GM18502 (cell line): ENCODE measurements at regions not wholly inside any gene's neighbourhood (a gene's known extent, or its start where the extent isn't known, plus 50 kb on each side); places are given as distances from the start of the nearest gene placed in this dataset.
"Not testable (repeated sequence)": the region's sequence is repeated elsewhere in the genome, so short reads cannot be mapped to it uniquely, and the experiment has no call there.

ENCODE experiments used
- ATAC-seq: cut with Tn5 transposase; IDR thresholded peaks from one replicate; pipeline ENCODE4 v1.9.1; 2021; ENCODE audit warnings: mild to moderate bottlenecking; ENCODE audit not compliant: unreplicated experiment, poor library complexity

DNA sequence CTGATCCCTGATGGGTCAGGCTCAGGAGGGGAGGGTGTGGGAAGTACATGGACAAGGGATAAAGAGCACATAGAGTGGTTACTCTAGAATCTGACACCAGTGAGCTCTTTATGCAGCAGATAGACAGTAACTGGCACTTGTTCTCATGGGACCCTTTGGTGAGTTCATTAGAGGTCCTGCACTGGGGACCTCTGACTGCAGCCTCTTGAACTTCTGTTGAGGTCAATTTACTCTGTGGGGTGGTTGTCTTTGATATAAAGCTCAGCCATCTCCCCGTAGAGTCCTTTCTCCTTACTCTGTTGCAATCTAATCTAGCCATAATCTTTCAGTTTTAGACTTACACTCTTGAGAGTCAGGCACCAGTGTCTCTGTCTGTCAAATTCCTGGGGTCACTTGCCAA, 222.4 kb downstream of the GPAT3 start:
- no peak for ATAC-seq

DNA sequence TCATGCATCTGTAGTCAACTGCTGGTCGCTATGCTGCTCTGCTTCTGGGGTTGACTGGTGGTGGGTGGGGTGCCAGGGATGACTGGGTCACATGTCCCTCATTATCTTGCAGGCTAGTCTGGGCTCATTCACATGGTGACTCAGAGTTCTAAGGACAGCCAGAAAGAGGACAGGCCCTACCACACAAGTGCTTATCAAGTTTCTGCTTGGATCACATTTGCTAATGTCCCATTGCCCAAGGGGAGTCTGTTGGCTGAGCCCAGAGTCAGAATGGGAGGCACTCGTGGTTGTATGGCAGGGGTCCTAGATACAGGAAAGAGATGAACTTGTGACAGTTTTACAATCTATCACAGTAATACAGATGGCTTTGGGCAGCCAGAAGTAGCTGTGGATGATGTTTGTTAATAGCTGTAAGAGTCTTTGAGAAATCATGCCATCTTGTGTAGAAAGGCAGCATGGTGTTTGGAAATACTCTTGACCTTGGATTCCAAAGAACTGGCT, 221.3 kb downstream of the GPAT3 start:
- no peak for ATAC-seq

DNA sequence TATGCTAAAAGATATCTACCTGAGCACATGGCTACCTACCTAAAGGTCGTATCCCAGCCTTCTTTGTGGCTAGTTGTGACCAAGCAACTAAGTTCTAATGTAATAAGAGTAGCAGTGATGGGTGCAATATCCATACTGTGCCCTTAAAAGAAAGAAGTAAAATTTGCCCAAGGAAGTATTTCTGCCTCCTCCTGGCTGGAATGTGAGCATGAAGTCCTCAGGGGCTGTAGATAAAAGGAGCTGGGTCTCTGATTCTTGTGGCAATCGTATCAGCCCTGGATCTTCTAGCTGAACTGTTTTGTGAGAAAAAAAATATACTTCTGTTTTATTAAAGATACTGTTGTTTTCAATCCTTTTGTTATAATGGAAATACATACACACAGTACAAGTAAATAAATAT, 217.4 kb downstream of the GPAT3 start:
- no peak for ATAC-seq

DNA sequence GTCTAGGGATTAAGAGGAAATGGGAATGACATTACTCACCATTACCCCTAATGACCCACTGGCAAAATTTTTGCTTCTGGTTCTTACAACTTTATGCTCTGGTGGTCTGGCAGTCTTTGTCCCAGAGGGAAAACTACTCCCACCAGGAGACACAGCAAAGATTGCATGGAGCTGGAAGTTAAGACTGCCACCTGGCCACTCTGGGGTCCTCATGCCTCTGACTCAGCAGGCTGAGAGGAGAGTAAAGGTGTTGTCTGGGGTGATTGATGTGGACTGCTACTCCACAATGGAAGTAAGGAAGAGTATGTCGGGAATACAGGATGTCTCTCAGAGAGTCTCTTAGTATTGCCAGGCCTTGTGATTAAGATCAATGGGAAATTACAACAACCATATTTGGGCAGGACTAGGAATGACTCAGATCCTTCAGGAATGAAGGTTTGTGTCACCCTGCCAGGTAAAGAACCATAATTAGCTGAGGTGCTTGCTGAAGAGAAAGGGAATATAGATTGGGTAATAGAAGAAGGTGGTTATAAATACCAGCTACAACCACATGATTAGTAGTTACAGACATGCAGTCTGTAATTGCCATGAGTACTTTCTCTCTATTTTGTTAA, 215.5 kb downstream of the GPAT3 start:
- no peak for ATAC-seq

DNA sequence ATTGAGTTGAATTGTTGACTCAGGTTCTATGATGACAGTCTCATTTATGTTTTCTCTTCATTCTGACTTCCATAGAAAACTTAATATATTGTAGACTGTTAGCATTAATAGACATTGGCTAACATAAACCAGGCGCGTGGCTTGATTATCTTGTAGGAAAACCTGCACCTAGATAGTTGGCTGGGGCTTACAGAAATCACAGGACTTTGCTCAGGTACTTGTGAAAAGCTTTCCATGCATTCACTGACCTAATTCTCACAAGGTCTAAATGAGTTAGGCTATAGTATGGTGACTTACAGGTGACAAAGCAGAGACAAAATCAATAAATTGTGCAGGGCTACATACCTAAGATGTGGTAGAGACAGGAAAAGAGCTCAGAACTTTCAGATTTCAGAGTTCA, 212.8 kb downstream of the GPAT3 start:
- ATAC-seq: no peak

DNA sequence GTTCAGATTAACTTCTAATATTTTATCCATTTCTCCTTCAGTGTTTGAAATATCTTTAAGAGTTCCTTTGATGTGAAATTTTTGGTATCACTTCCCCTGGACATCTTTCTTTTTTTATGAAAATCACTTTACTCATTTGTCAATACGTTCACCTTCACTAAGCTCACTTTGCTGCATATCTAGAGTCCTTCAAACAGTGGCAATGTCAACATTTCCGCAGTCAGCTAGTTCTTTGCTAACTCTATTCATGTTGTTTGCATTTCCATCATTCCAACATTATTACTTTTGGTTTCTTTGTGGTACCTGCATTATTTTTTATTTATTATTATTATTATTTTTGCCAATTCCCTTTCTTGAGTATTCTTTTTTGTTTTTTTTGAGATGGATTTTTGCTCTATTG, 203.0 kb downstream of the GPAT3 start:
- no peak for ATAC-seq

DNA sequence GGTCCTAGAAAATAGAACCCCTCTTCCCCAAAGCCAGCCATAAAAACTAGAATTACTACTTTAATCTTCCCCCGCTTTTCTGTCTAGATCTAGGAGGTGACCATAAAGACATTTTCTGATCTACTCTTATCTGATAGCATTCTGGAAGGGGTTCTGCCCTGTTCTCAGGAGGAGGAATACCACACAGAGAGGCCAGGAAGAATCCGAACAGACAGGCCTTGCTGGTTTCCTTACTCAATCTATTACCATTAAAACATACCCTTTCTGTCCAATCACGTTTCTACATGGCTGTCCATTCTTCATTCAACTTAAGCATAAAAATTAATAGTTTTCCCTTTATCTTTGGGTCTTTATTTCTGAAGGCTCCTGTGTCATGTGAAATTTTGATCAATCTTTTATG, 198.7 kb downstream of the GPAT3 start:
- no peak for ATAC-seq

DNA sequence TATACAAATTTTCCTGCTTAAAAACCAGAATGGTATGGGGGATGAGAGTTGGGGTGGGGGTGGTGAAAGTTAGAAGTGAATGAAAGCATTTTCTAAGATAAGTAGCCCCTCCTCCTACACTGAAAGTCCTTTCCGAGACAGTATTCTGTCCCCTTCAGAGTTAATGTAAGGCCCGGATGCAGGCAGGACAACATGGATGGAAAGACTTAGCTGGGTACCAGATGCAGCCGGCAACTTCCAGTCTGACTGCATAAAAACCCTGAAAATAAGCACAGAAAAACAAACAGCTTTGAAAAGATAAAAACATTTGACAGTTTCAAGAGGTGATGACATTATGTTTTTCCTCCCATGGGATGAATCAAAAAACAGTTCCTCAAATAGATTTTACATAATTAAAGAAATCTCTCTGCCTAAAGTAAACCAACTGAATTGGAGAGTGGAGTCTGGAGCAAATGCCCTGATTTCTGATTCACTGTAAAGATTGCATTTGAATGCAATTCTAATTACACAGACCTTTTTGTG, 196.3 kb downstream of the GPAT3 start:
- ATAC-seq: no peak

DNA sequence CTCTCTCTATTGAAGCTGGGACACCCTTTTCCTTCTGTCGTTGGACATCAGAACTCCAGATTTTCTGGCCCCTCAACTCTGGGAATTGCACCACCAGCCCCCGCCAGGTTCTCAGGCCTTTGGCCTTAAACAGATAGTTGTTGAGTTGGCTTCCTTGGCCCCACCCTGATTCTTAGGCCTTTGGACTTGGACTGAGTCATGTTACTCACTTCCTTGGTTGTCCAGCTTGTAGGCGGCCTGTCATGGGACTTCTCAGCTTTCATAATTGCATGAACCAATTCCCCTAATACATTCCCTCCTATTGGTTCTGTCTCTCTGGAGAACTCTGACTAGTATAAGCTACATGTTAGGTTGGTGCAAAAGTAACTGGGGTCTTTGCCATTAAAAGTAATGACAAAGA, 195.7 kb downstream of the GPAT3 start:
- no peak for ATAC-seq

DNA sequence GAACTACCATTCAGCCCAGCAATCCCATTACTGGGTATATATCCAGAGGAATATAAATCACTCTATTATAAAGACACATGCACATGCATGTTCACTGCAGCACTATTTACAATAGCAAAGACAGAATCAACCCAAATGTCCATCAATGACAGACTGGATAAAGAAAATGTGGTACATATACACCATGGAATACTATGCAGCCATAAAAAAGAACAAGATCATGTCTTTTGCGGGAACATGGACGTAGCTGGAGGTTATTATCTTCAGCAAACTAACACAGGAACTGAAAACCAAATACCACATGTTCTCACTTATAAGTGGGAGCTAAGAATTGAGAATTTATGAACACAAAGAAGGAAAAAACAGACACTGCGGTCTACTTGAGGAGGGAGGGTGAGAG, 195.1 kb downstream of the GPAT3 start:
- ATAC-seq: not testable (repeated sequence)

DNA sequence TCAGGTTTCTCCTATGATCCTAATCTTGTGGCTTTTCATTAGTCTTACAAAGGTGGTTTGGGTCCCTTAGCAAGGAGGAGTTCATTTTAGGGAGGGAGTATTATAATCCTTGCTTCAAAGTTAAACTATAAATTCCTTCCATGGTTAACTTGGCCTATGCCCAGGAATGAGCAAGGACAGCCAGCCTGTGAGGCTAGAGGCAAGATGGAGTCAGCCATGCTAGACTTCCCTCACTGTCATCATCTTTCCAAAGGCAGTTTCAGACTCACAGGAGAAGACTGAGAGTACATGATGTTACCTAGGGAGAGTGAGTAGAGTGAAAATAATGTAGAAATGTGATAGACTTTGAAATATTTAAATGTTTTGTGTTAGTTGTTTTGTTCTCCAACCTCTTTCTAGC, 192.3 kb downstream of the GPAT3 start:
- ATAC-seq: no peak

DNA sequence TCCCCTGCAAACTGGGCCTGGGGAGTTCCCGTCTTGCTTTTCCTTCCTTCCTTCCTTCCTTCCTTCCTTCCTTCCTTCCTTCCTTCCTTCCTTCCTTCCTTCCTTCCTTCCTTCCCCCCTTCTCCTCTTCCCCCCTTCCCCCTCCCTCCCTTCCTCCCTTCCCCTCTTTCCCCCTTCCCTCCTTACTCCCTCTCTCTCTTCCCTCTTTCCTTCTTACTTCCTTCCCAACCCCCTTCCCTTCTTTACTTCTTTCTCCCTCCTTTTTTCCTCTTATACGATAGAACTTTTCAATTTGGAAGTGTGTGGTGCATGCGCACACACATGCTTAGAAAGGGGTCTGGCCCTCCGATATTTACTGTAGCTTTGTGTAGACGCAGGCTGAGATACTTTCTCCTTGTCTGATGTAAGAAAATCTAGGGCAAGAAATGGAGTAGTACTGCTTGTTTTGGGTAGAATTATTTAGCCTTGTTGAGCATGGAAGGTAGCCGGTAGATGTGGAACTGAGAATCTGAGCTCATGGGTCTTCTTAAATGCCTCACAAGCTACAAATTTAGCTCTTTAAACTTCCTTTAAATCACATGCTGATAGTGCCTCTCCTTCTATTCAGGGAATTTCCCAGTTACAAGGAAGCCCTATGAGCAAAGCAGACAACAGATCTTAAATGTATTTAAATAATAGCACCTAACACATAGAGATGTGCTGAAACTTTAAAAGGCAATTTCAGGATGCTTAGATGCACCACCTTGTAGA, 189.6 kb downstream of the GPAT3 start:
- ATAC-seq: no peak

DNA sequence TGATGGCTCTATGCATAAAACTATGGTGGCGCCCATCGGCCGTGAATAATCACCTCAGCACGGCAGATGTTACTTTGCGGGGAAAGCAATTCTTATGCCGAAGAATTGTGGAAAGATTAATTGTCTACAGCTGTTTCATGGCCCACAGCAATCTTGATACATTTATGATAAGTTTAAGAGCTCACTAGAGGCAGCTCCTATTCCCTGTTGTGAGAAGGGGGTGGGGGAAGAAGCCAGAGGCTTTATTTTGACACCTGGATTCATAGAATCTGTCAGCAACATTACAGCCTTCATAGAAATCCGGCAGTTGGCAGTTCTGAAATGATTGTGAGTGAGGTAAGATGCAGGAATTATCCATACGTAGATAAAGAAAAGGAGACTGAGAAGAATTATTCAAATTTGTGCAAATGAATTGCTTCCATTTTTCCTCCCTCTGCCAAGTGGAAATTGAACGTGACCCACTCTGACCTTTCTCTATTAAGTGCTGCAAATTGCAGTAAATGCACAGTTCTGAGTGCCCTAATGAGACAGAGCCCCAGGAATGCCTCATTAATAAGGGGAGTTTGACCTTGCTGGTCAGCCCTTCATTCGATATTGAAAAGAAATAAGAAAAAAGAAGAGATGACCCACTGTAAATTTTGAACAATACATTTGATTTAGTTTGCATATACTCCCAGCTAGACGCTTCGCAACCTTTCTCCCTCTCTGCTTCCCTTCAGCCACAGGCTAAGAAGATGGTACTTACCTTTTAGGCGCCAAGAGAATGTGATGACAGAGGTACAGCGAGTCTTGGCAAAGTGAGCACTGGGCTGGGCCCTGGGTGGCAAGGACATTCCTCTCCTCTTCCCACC, 188.8 kb downstream of the GPAT3 start:
- ATAC-seq: no peak

DNA sequence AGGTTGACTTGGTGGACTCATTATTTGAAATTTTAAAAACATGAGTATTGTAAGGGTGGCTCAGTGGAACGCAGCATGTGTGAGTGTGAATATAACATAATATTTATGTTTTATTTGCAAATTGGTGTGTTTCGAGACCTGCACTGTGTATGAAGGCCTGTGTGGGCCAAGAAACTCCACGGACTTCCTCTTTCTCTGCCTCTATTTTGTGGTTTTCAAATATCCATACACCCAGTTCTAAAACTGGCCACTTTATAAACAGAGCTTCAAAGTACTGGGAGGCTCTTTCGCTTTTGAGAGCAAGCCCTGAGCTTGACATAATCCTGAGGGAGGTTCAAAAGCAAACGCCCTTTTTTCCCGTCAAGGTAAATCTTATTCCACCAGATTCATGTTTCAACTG, 187.7 kb downstream of the GPAT3 start:
- no peak for ATAC-seq

DNA sequence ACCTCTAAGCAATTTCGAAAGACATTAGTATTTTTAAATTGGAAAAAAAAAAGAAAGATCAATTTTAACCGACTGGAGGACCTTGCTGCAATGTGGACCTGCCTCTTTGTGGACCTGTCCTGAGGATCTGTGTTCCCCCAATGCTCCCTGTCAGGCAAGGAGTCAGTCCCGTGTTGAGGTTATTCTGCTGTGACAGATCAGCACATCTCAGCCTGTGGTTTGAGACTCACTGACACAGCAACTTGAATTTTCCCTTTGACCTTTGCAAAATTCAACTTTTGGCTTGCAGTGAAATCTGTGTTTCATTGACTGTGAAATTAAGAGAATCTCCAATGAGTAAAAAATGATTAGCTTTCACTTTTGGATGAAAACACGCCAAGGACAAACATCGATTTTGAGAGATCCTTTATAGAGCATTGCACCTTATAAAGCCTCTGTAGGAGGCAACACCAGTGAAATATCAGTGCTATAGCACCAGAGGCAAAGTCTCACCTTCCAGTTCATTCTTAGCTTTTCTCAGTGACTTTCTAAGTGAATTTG, 186.9 kb downstream of the GPAT3 start:
- ATAC-seq: no peak

DNA sequence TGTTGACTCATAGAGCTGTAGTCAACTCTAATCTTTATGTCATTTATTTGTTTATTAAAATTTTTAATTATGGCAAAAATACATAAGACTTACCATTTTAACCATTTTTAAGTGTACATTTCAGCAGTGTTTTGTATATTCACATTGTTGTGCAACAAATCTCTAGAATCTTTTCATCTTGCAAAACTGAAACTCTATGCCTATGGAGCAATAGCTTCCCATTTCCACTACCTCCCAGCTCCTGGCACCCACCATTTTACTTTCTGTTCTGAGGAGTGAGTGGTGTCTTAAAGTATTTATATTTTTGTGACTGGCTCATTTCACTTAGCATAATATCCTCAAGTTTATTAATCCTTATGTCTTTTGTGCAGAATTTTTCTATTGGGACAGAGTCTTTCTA, 181.0 kb downstream of the GPAT3 start:
- ATAC-seq: no peak

DNA sequence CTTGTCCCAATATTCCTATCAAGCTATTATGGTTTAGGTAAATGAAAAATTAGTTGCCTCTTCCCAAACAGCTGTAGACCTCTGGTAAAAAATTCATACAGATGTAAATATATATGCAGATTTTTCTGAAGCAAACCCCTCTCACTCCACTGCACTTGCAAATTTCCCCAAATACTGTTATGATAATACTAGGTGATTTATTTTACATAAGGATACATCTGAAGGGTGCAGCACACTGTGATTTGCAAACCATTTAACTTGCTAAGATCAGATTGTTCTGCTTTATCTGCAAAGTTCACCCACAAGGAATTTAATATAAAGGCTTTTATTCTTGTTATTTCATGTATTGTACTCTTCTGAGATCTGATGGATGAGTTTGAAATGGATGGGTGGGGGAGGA, 177.0 kb downstream of the GPAT3 start:
- no peak for ATAC-seq

DNA sequence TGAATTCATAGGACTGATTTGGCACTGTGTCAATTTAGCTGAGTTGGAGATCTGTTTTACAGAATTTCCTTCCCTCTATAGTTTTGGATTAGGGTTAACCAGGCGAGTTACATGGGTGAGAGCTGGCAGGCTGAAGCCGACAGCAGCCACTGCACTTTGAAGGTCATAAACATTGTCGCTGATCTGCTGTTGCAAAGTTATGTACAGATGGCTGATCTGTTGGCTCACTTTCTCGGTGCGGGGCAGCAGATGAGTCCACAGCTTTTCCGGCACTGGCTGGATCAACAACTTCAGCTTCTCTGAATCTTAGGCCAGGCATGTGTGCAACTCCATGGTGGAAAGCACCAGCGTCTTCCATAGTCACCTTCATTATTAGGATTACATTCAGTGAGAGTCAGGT, 173.7 kb downstream of the GPAT3 start:
- no peak for ATAC-seq

DNA sequence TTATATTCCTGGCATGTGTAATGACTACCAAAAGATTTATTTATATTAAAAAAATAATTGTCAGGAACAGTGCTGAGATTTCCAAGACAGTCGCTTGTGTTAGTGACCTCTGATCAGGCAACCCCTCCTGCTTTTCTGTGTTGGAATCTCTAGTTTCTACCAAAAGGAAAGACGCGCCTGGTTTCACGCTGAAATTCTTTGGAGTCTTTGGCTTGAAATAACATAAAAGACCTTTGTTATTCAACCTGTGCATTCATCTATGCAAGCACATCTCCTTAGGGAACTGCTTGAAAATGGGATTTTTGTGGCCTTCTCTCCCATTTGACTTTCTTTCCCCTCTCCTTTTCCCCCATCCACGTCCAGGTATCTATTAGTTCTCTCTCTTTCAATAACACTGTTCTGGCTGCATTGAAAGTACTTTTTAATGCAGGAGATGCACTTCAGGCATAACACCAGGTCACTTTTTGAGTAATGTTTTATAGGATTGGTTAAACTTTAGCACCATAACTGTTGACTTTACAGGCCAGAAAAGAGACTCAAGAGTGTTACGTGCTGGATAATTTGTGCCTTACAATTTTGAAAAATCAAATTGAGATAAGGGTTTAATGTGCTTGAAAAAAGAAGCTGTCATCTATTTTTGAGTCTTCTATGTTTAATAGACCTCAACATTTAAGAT, 172.7 kb downstream of the GPAT3 start:
- no peak for ATAC-seq

DNA sequence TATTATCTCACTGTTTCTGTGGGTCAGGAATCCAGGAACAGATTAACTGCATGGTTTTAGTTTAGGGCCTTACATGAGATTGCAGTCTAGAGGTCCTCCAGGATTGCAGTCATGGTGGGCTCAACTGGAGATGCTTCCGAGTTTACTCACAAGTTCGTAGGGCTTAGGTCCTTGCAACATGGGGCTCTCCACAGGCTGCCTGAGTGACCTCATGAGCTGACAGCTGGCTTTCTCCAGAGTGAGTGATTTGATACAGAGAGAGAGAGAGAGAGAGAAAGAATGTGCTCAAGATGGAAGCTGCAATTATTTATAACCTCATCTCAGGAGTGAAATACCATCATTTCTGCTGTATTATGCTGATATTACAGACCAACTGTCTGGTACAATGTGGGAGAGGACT, 168.9 kb downstream of the GPAT3 start:
- no peak for ATAC-seq
